ENCODE measurements at regions not wholly inside any gene's neighbourhood (a gene's known extent, or its start where the extent isn't known, plus 50 kb on each side); places are given as distances from the start of the nearest gene placed in this dataset.

DNA sequence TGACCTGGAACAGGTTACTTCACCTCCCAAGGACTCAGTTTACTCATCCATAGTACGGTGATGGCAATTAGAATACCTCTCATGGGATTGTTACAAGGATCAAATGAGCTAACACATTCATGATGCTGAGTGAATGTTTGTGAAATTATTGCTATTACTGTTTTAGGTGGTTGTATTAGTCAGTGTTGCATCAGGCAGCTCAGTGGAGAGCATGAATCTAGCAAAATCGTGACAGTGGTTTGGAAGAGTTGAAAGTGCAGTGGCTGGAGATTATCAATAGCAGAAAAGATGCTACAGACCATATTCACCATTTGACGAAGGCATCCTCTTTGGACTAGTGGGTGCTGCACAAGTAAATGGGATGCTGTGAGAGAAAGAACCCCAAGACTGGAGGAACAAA lies 50.4 kb upstream of the CTNNBL1 start:
- Mint-ChIP-seq H3K27ac (no peak overlapping the region), H3K36me3 (ENCODE audit: low read depth) (no peaks in the 10 kb centered on the region), H3K4me1 (no peaks in the 10 kb centered on the region), H3K9me3 (no peaks in the 10 kb centered on the region), H3K27me3 (peaks cover 43% of the 10 kb centered on the region), H3K4me3 (no peak overlapping the region)
- ATAC-seq (replicated peaks), result peak; percentile 85

DNA sequence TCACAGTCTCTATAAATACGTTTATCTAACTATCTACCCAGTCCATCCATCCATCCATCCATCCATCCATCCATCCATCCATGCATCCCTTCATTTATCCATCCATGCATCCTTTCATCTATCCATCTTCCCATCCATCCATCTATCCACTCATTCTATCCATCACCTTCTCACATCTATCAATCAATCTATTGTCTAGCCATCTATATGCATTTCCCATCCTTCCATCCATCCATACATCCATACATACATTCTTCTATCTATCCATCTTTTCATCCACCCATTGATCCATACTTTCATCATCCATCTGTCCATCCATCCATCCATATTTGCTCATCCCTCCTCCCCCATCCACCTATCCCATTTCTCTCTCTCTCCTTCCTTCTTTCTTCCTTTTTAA lies 51.6 kb upstream of the CTNNBL1 start:
- Mint-ChIP-seq H3K36me3 (ENCODE audit: low read depth) (no peaks in the 10 kb centered on the region), H3K27me3 (peaks cover 41% of the 10 kb centered on the region), H3K4me3 (no peak overlapping the region), H3K27ac (no peak overlapping the region), H3K4me1 (no peaks in the 10 kb centered on the region), H3K9me3 (no peaks in the 10 kb centered on the region)
- ATAC-seq (replicated peaks), result no peak

DNA sequence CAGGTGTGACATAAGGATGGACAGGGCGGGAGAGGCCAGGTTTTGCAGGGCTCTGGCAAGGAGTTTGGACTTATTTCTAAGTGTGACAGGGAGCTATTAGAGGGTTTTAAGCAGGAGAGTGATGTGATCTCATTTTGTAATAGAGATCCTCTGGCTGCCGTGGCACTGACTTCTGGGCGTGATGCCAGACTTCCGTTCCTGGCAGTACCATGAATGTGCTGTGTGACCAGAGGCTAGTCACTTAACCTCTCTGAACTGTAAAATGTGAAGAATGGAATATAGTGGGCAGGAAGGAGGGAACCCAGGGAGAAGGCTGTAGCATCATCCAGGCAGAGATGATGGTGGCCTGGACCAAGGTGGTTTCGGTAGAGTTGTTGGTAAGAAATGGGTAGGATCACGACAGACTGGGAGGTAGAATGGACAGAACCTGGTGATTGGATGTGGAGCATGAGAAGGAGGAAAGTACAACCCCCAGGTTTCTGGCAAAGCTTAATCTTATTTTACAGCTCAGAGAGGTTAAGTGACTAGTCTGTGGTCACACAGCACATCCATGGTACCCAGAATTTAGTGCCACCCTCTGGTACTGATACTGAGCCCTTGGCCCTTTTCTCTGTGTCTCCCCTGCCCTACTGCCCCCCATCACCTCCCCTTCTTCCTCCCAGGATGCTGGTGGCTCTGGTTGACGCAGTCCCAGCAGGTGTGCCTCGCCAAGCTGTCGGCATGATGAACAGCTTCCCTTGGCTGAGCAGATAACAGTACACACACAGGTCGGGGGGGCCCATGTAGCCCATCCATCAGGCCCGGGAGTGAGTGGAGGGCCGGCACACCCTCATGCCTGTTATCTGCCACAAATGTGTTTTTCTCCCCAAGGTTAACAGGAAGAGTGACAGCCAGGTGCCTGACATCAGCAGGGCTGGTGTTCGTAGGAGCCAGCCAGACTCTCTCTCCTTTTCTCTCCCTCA lies 52.9 kb upstream of the CTNNBL1 start:
- Mint-ChIP-seq H3K4me1 (no peaks in the 10 kb centered on the region), H3K9me3 (peaks cover 3% of the 10 kb centered on the region), H3K27me3 (peaks cover 43% of the 10 kb centered on the region), H3K27ac (no peak overlapping the region), H3K36me3 (ENCODE audit: low read depth) (no peaks in the 10 kb centered on the region), H3K4me3 (no peak overlapping the region)
- no peak for ATAC-seq (replicated peaks)

DNA sequence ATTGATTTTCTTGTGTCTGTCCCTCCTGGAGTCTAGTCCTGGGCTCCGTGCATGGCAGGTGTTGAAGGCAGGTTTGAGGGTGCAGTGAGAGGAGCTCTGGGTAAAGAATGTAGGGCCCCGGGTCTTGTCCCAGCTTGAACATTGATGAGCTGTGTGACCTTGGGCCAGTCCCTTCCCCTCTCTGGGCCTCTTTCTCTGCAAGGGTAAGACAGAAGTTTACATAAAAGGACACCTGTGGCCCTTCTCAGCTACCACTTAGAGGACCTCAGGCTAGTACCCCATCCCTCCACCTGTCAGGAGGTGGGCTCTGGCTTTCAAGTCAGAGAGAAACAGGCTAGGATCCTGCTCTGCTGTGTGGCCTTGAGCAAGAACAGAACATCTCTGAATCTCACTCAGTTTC lies 55.3 kb upstream of the CTNNBL1 start:
- no peaks in the 10 kb centered on the region for H3K4me1 Mint-ChIP-seq
- no peak overlapping the region for H3K27ac Mint-ChIP-seq
- H3K27me3 Mint-ChIP-seq, result peaks cover 42% of the 10 kb centered on the region
- no peak for ATAC-seq (replicated peaks)
- H3K9me3 Mint-ChIP-seq, result peaks cover 5% of the 10 kb centered on the region
- H3K36me3 Mint-ChIP-seq (ENCODE audit: low read depth), result no peaks in the 10 kb centered on the region
- H3K4me3 Mint-ChIP-seq, result no peak overlapping the region

DNA sequence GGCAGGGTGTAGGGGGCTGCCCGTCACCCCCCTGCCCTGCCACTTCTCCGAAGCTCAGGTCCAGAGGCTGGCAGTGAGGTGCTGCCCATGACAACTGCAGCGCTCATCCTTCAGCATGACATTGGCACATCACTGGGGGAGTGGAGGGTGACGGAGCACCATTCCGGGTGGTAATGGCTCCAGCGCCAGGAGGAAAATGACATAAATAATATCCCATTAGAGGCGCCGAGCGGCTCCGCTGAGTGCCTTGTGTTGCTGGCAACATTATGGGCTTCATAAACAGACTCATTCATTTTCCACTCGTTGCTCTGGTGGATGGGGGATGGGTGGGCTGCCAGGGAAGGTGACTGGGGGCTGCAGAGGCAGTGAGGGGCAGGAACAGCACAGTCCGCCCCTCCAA lies 56.9 kb upstream of the CTNNBL1 start:
- H3K36me3 Mint-ChIP-seq (ENCODE audit: low read depth), result no peaks in the 10 kb centered on the region
- ATAC-seq (replicated peaks), result no peak
- H3K9me3 Mint-ChIP-seq, result peaks cover 5% of the 10 kb centered on the region
- H3K27me3 Mint-ChIP-seq, result peaks cover 42% of the 10 kb centered on the region
- H3K4me3 Mint-ChIP-seq, result no peak overlapping the region
- H3K27ac Mint-ChIP-seq, result no peak overlapping the region
- no peaks in the 10 kb centered on the region for H3K4me1 Mint-ChIP-seq

DNA sequence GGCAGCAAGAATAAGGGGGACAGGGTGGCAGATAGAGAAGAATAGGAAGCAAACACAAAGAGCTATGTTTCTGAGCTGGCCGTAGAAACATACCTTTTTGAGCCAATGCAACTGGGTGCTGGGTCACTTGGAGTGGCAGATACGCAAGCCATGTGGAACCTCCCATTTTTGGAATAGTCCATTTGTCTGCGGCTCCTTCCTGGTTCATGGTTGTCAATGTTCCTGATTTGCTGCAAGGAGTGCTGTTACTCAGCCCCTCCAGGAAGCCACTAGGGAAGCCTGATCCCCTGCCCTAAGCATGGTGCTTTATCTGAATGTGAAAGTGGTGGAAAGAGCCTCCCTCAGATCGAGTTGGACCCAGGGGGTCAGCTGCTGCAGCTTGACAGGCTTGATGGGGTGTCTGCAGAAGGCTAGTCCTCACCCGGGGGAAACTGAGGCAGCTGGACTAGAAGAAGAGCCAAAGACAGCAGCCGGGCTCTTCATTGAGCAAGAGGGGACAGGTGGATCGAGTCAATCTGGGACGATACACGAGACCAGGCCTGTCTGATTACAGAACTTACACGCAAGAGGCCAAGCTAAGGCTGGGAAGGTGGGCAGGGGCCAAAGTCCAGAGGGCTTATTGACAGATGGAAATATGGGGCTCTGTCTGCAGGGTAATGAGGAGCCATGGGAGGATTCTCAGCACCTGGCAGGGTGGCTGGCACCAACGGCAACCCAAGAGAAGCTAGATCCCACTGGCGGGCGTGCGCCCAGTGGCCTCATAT lies 57.4 kb upstream of the CTNNBL1 start:
- no peak overlapping the region for H3K4me3 Mint-ChIP-seq
- H3K27ac Mint-ChIP-seq, result no peak overlapping the region
- no peak for ATAC-seq (replicated peaks)
- H3K27me3 Mint-ChIP-seq, result peaks cover 41% of the 10 kb centered on the region
- H3K4me1 Mint-ChIP-seq, result no peaks in the 10 kb centered on the region
- peaks cover 5% of the 10 kb centered on the region for H3K9me3 Mint-ChIP-seq
- no peaks in the 10 kb centered on the region for H3K36me3 Mint-ChIP-seq (ENCODE audit: low read depth)

DNA sequence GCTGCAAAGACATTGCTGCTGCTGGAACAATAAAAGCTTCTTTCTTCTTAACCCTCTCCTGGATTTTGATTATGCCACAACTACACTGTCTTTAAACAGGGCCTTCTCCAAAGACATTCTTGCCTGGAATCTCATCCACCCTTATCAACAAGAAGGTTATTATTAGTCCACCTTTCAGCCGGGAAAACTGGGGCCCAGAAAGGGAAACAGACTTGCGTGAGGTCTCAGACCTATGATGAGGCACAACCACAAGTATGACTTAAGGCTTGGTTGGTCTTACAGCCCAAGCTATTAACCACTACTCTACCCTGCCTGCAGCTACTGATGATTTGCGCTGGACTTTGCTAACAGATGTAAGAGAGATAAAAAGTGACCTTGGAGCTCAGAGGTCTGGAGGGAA lies 62.8 kb upstream of the CTNNBL1 start:
- Mint-ChIP-seq H3K36me3 (ENCODE audit: low read depth) (no peaks in the 10 kb centered on the region), H3K4me1 (no peaks in the 10 kb centered on the region), H3K27ac (no peak overlapping the region), H3K27me3 (peaks cover 62% of the 10 kb centered on the region), H3K9me3 (peaks cover 3% of the 10 kb centered on the region), H3K4me3 (no peak overlapping the region)
- ATAC-seq (replicated peaks), result no peak

DNA sequence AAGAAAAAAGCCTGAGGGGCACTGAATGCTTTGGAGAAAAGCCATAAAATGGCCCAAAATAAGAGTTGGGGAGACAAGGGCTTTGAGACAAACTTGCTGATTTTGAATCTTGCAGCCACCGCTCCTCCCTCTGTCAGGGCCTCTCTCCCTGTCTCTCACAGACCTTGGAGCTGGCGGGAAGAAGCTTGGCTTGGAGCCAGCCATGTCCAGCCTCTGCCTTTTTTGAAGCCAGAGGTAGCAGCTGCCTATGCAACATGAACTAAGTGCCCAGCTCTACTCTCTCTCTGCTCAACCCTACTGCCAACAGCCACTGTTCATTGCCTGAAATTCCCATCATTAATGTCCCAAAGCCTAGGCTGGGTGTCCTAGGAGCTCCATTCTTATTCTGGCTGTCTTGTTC lies 63.7 kb upstream of the CTNNBL1 start:
- no peak overlapping the region for H3K4me3 Mint-ChIP-seq
- no peak for ATAC-seq (replicated peaks)
- H3K36me3 Mint-ChIP-seq (ENCODE audit: low read depth), result no peaks in the 10 kb centered on the region
- no peaks in the 10 kb centered on the region for H3K9me3 Mint-ChIP-seq
- H3K4me1 Mint-ChIP-seq, result no peaks in the 10 kb centered on the region
- no peak overlapping the region for H3K27ac Mint-ChIP-seq
- peaks cover 62% of the 10 kb centered on the region for H3K27me3 Mint-ChIP-seq

DNA sequence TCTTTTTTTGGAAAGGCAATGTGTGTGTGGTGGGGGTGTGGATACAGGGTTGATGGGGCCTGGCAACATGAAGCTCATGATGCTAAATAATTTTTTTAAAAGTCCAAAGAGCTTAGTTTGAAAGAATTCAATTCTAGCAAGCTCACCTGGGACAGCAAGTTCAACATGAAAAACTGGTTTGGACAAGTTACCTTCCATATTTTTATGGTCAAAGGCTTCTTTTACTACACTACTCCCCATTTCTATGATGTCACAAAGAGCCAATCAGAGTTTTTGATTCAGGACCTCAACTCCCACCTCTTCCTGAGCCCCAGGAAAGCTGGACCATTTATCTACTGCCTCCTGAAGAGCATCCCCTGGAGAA lies 66.1 kb upstream of the CTNNBL1 start:
- Mint-ChIP-seq H3K36me3 (ENCODE audit: low read depth) (no peaks in the 10 kb centered on the region), H3K27me3 (peaks cover 57% of the 10 kb centered on the region)

DNA sequence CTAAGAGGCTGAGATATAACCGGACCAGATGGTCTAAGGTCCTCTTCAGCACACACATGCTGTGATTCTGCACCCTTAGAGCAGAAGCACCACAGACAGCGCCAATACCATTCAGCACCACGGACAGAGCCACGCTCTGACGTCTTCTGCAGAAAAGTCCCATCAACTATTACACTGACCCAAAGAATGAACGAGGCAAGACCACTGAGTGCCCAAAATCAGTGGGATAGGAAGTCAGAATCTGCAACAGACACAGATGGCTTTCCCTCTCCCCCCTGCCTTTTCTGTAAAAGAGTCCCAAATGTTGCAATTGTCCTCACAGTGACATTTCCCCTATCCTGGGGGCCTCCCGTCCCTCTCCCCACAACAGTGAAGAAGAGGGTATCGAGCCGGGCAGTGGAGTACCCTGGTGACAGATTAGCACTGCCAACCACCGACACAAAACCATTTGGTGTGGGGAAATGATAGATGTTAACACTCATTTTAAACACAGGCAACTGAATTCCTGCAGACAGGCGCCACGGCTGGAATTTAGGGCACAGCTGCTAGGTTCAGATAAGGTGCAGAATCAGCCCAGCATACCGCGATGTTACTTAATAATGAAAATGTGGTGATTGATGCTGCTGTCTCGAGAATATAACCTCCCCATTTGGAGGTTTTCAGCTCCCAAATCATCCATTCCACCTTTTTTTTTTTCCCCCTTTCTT lies 66.6 kb upstream of the CTNNBL1 start:
- H3K27me3 Mint-ChIP-seq, result peaks cover 53% of the 10 kb centered on the region
- no peak for ATAC-seq (replicated peaks)
- no peaks in the 10 kb centered on the region for H3K9me3 Mint-ChIP-seq
- H3K4me3 Mint-ChIP-seq, result no peak overlapping the region
- H3K4me1 Mint-ChIP-seq, result no peaks in the 10 kb centered on the region
- no peaks in the 10 kb centered on the region for H3K36me3 Mint-ChIP-seq (ENCODE audit: low read depth)
- H3K27ac Mint-ChIP-seq, result no peak overlapping the region

More for the DNA sequence above, 66.1 kb upstream of the CTNNBL1 start:
- no peak for ATAC-seq (replicated peaks)
- Mint-ChIP-seq H3K27ac (no peak overlapping the region), H3K4me3 (no peak overlapping the region), H3K4me1 (no peaks in the 10 kb centered on the region), H3K9me3 (no peaks in the 10 kb centered on the region)

DNA sequence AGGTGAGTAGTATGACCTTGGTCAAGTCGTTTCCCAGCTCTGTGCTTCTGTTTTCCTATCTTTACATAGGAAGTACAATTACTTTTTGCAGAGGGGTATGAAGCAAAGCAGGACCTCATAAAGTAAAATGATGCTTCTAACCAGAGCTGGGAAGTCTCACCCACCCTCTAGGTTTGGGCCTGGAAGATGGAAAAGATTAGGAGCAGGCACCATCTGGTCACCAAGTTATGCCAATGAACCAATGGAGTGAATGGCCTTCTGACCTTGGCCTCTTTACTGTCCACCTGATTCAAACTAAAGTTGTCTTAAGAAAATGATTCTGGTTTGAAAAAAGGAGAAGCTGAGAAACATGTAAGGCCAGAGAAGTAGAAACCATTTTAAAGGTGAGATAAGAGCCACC lies 68.9 kb upstream of the CTNNBL1 start:
- no peak for ATAC-seq (replicated peaks)
- Mint-ChIP-seq H3K27me3 (peaks cover 58% of the 10 kb centered on the region), H3K27ac (no peak overlapping the region), H3K9me3 (no peaks in the 10 kb centered on the region), H3K36me3 (ENCODE audit: low read depth) (no peaks in the 10 kb centered on the region), H3K4me1 (no peaks in the 10 kb centered on the region), H3K4me3 (no peak overlapping the region)

DNA sequence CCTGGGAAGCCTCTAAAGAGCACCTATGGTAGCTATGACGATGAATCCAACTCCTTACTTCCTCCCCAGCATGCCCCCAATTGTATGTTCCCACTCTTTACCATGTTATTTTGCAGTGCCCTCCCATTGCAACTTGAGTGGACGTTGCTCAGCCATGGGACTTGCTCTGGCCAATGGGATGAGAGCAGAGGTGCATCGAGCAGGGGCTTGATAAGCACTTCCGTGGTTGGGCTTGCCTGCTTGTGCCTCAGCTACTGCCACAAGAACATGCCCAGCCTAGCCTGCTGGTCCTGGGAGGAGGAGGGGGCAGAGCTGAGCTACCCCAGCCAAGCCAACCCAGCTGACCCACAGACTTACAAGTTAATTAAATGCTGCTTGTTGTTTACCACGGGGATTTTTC lies 71.1 kb upstream of the CTNNBL1 start:
- no peak for ATAC-seq (replicated peaks)
- H3K27ac Mint-ChIP-seq, result no peak overlapping the region
- H3K27me3 Mint-ChIP-seq, result peaks cover 54% of the 10 kb centered on the region
- no peaks in the 10 kb centered on the region for H3K9me3 Mint-ChIP-seq
- H3K4me3 Mint-ChIP-seq, result no peak overlapping the region
- H3K4me1 Mint-ChIP-seq, result no peaks in the 10 kb centered on the region
- no peaks in the 10 kb centered on the region for H3K36me3 Mint-ChIP-seq (ENCODE audit: low read depth)

DNA sequence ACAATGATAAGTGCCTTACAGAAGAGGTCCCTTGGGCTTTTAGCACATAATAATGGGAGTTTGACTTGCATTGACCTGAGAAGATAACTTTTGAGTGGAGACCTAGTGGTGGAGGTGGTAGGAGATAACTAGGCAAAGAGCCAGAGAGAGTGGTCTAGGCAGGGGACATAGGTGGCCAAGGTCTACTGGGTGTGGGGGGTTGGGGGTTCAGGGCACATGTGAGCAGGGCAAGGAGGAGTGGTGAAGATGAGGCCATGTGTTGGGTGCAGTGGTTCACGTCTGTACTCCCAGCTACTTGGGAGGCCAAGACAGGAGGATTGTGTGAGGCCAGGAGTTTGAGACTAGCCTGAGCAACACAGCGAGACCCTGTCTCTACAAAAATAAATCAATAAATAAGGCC lies 74.3 kb upstream of the CTNNBL1 start:
- H3K27me3 Mint-ChIP-seq, result peaks cover 56% of the 10 kb centered on the region
- H3K4me3 Mint-ChIP-seq, result no peak overlapping the region
- no peaks in the 10 kb centered on the region for H3K9me3 Mint-ChIP-seq
- H3K27ac Mint-ChIP-seq, result no peak overlapping the region
- H3K4me1 Mint-ChIP-seq, result no peaks in the 10 kb centered on the region
- no peak for ATAC-seq (replicated peaks)
- H3K36me3 Mint-ChIP-seq (ENCODE audit: low read depth), result no peaks in the 10 kb centered on the region

DNA sequence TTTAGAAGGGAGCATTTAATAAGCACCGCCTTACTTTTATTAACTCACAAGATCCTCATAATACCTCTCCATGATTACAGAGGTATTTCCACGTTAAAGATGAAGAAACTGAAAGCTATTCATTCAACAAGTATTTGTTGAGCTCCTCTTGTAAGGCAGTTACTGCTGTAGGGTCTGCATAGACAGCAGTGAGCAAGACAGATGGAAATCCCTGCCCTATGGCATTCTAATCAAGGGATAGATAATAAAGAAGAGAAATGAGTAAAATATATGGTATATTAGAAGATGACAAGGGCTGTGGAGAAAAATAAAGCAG lies 77.8 kb upstream of the CTNNBL1 start:
- Mint-ChIP-seq H3K27ac (no peak overlapping the region), H3K36me3 (ENCODE audit: low read depth) (no peaks in the 10 kb centered on the region), H3K4me1 (no peaks in the 10 kb centered on the region), H3K4me3 (no peak overlapping the region), H3K9me3 (no peaks in the 10 kb centered on the region), H3K27me3 (peaks cover 49% of the 10 kb centered on the region)
- ATAC-seq (replicated peaks), result no peak

Measured in activated T-helper 17 cell treated with anti-CD3 and anti-CD28 coated beads, Interleukin-2, amount 50 U/mL, for 72 hours (primary cell).